Esophagus squamous epithelium (tissue), 5 donors: ENCODE measurements at regions not wholly inside any gene's neighbourhood (a gene's known extent, or its start where the extent isn't known, plus 50 kb on each side); places are given as distances from the start of the nearest gene placed in this dataset.

Experiments used
- DNase-seq: peaks from one replicate; lab custom pipeline; 2025; lab: John Stamatoyannopoulos, UW
- H3K27ac ChIP-seq, 4 donors: fragments of 200-600 bp; sonication (generic); one replicate each; pipeline ENCODE4 v1.5.1; 2016 to 2019; ENCODE audit warnings: mild to moderate bottlenecking in 1 of 4
- H3K27me3 ChIP-seq, 4 donors: fragments of 200-600 bp; sonication (generic); 1 replicate in 3 of 4; 2 replicates in 1 of 4; pipeline versions ENCODE4 v1.5.1 to v1.6.0; 2017 to 2021; ENCODE audit warnings: antibody characterized with exemption in 1 of 4
- H3K36me3 ChIP-seq, 3 donors: fragments of 200-600 bp; sonication (generic); one replicate each; pipeline ENCODE4 v1.5.1; 2016 to 2019
- H3K4me1 ChIP-seq, 3 donors: fragments of 200-600 bp; sonication (generic); one replicate each; pipeline ENCODE4 v1.5.1; 2017 to 2019
- H3K4me3 ChIP-seq, 4 donors: fragments of 200-600 bp; sonication (generic); 1 replicate in 3 of 4; 2 replicates in 1 of 4; pipeline ENCODE4 v1.5.1; 2016 to 2019; ENCODE audit warnings: mild to moderate bottlenecking in 2 of 4, moderate library complexity in 1 of 4
- H3K9me3 ChIP-seq, 3 donors: fragments of 200-600 bp; sonication (generic); one replicate each; pipeline ENCODE4 v1.5.1; 2016 to 2019
- CTCF ChIP-seq, 6 experiments: fragments of 450-650 bp in 4 of 6; fragments of 200-600 bp in 2 of 6; sonication (generic) in 2 of 6; IDR thresholded peaks; one replicate each; pipeline ENCODE4 v1.5.1; 2016 to 2019; ENCODE audit warnings: antibody characterized with exemption in 6 of 6, mild to moderate bottlenecking in 4 of 6, moderate library complexity in 4 of 6
- POLR2A ChIP-seq, 4 donors: fragments of 450-650 bp; IDR thresholded peaks; one replicate each; pipeline ENCODE4 v1.6.1; 2017; ENCODE audit warnings: antibody characterized with exemption in 4 of 4, mild to moderate bottlenecking in 4 of 4, moderate library complexity in 3 of 4
- WGBS, 2 donors: methylation state at CpG; one replicate each; pipeline ENCODE4 v1.1.5; 2018; 5-methylcytosine and 5-hydroxymethylcytosine counted together
- intact Hi-C: fragments of 100-400 bp; cut with DNase I; formaldehyde crosslinking; loops from one replicate; pipeline ENCODE4 v1.15.0; 2022
- donor health status: DM: yes; HTN: yes; CAD: no.

DNA sequence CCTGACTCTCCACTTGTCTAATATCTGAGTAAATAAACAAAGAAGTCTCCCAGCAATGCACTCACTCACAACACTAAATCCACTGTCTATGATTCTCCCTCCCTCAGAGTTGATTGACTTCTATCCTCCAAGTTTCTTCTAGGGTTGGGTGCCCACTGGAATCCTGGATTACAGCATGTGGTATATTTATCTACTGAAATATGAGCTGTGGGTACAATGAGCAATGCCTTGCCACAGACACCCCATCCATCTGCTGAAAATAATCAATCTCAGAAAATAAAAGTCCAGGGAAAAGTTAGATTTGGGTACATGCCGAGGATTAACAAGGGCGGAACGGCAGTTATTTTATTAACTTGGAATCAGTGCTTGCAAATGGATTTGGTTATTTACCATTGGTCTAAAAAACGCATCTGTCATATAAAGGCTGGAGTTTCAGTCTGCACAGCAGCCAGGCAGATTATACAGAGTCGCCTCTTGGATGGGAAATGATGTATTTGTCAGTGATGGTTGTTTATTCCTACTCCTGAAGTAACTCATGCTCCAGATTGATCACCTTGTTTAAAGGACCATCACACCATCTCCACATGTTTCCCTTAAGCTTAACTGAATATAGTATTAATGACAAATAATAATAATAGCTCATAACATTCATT, 193.9 kb upstream of the SOX9 start:
- Histone ChIP-seq H3K27ac (no peak overlapping the region), H3K27me3 (no peaks in the 10 kb centered on the region), H3K4me3 (no peak overlapping the region), H3K4me1 (no peaks in the 10 kb centered on the region), H3K36me3 (no peaks in the 10 kb centered on the region), H3K9me3 (no peaks in the 10 kb centered on the region)
- no peak for DNase-seq
- intact Hi-C loops = no loop called here
- TF ChIP-seq CTCF (IDR thresholded peaks at IDR 0.05) = no peak
- no peak for TF ChIP-seq POLR2A (IDR thresholded peaks at IDR 0.05)
- 31 to 34% methylated on average over 5 of the region's 5 CpGs for WGBS, 2 donors

DNA sequence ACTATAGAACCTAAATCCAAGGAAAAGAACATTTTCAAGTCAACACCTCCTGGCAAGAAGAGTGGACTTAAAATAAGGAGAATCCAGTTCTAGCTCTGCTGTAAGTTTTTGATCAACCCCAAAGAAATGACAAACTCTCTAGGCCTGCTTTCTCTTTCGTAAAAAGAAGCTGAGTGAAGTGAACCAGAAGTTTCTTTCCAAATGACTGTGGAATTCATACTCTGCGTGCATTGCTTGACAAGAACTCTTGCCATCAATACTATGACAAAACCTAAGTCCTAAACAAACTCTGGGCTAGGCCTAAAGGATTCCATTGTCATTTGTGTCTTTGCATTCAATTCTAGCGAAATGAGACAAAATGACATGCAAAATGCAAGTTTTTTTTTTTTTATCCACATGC, 187.5 kb upstream of the SOX9 start:
- WGBS, 2 donors = 74 to 77% methylated on average over 3 of the region's 3 CpGs
- H3K27ac ChIP-seq = no peak overlapping the region
- no peaks in the 10 kb centered on the region for H3K27me3 ChIP-seq
- no peak overlapping the region for H3K4me3 ChIP-seq
- DNase-seq = no peak
- no peaks in the 10 kb centered on the region for H3K36me3 ChIP-seq
- intact Hi-C loops = no loop called here
- H3K9me3 ChIP-seq = no peaks in the 10 kb centered on the region
- no peaks in the 10 kb centered on the region for H3K4me1 ChIP-seq
- no peak for TF ChIP-seq CTCF (IDR thresholded peaks at IDR 0.05)
- TF ChIP-seq POLR2A (IDR thresholded peaks at IDR 0.05) = no peak

DNA sequence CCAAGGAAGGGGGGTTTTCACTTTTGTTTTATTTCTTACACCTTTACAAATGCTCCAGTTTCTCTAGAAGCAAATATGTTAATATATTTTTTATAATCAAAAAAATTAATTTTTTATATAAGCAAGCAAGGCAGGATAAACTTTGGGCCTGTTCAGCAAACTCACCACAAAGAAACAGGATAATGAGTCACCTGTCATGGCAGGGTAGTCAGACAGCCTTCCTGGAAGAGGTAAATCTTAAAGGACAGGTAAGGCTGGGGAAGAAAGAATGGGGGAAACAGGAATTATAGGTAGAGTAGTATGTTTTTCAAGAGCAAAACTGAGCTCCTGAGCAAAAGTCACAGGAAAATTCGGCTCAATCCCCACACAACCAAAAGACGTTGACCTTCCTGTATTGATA, 186.3 kb upstream of the SOX9 start:
- Histone ChIP-seq H3K4me1 (no peaks in the 10 kb centered on the region), H3K27me3 (no peaks in the 10 kb centered on the region), H3K4me3 (no peak overlapping the region), H3K27ac (no peak overlapping the region), H3K36me3 (no peaks in the 10 kb centered on the region), H3K9me3 (no peaks in the 10 kb centered on the region)
- TF ChIP-seq POLR2A (IDR thresholded peaks at IDR 0.05) (no peak), CTCF (IDR thresholded peaks at IDR 0.05) (no peak)
- intact Hi-C loops = no loop called here
- WGBS, 2 donors = 89 to 90% methylated on average over 2 of the region's 2 CpGs
- no peak for DNase-seq

- Histone ChIP-seq H3K4me3 (no peak overlapping the region), H3K27me3 (no peaks in the 10 kb centered on the region), H3K9me3 (no peaks in the 10 kb centered on the region), H3K4me1 (no peaks in the 10 kb centered on the region), H3K36me3 (no peaks in the 10 kb centered on the region), H3K27ac (no peak overlapping the region)
- 58 to 63% methylated on average over 2 of the region's 2 CpGs for WGBS, 2 donors
- no peak for DNase-seq
- intact Hi-C loops = no loop called here
- no peak for TF ChIP-seq POLR2A (IDR thresholded peaks at IDR 0.05)
- TF ChIP-seq CTCF (IDR thresholded peaks at IDR 0.05) = no peak
These were observed 185.5 kb upstream of the SOX9 start for GRCh38 chr17:71935341-71935740.

GRCh38 chr17:71936977-71937376, 183.8 kb upstream of the SOX9 start:
- WGBS, 2 donors = 62 to 67% methylated on average over 2 of the region's 2 CpGs
- TF ChIP-seq POLR2A (IDR thresholded peaks at IDR 0.05) = no peak
- H3K9me3 ChIP-seq = no peaks in the 10 kb centered on the region
- no peak for DNase-seq
- no peak overlapping the region for H3K27ac ChIP-seq
- H3K4me1 ChIP-seq = no peaks in the 10 kb centered on the region
- intact Hi-C loops = no loop called here
- no peaks in the 10 kb centered on the region for H3K36me3 ChIP-seq
- H3K27me3 ChIP-seq = no peaks in the 10 kb centered on the region
- no peak overlapping the region for H3K4me3 ChIP-seq

DNA sequence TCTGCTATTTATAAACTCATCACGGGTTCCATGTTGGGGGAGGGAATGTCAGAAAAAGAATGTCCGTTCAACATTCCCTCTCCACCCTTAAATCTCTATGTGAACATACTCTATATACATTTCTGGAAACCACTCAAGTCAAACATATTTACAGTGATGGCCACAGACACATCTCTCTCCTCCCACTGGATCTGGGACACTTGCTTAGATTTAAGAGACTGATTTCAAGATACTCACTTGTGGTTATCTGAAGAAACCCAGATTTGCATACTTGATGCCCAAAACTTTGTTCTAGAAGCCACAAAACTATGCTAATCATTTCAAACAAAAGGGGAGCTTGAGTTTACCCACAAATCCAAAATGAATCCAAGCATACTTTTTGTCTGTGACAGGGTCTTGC, 182.9 kb upstream of the SOX9 start:
- Histone ChIP-seq H3K27me3 (no peaks in the 10 kb centered on the region), H3K4me1 (no peaks in the 10 kb centered on the region), H3K4me3 (no peak overlapping the region), H3K36me3 (no peaks in the 10 kb centered on the region), H3K27ac (no peak overlapping the region), H3K9me3 (no peaks in the 10 kb centered on the region)
- TF ChIP-seq CTCF (IDR thresholded peaks at IDR 0.05) (no peak), POLR2A (IDR thresholded peaks at IDR 0.05) (no peak)
- 69 to 76% methylated on average over 2 of the region's 2 CpGs for WGBS, 2 donors
- no peak for DNase-seq
- intact Hi-C loops = no loop called here
